ENCODE measurements at regions not wholly inside any gene's neighbourhood (a gene's known extent, or its start where the extent isn't known, plus 50 kb on each side); places are given as distances from the start of the nearest gene placed in this dataset.

- no peak for DNase-seq
Observed at GRCh38 chr13:21319869-21320641, 139.0 kb downstream of the ZDHHC20 start.

GRCh38 chr13:21320642-21321034 is 138.5 kb downstream of the ZDHHC20 start:
- DNase-seq = no peak

GRCh38 chr13:21321269-21321668 is 137.8 kb downstream of the ZDHHC20 start:
- DNase-seq = no peak

GRCh38 chr13:21322327-21322965 is 136.7 kb downstream of the ZDHHC20 start:
- DNase-seq = peak; percentile 33

All from retina (tissue), 1 donor.